HEK293 (cell line): ENCODE measurements at regions not wholly inside any gene's neighbourhood (a gene's known extent, or its start where the extent isn't known, plus 50 kb on each side); places are given as distances from the start of the nearest gene placed in this dataset.
A peak's percentile ranks its signal among the peaks of the same experiment; 100 is the strongest.
"Not testable (repeated sequence)": the region's sequence is repeated elsewhere in the genome, so short reads cannot be mapped to it uniquely, and the experiment has no call there.

Experiments
- CTCF ChIA-PET: fragments of 350-600 bp; formaldehyde crosslinking; extraction: SDS; loops from one replicate; lab custom pipeline; 2021; ENCODE audit warnings: antibody characterized with exemption; lab: Yijun Ruan, JAX
- POLR2A ChIA-PET: fragments of 300-600 bp; formaldehyde crosslinking; extraction: SDS; loops from one replicate; lab custom pipeline; 2020; ENCODE audit warnings: antibody characterized with exemption, inconsistent platforms; lab: Yijun Ruan, JAX
- H3K27ac ChIP-seq: fragments of 200-500 bp; sonication (Bioruptor generic); 2 replicates; pipeline ENCODE4 v1.5.1; 2014; ENCODE audit warnings: low read depth, low read length, control low read depth, inconsistent platforms; ENCODE audit errors: extremely low read depth
- H3K36me3 ChIP-seq, 2 experiments: fragments of 200-500 bp in 1 of 2; sonication (Bioruptor generic) in 1 of 2; 1 replicate in 1 of 2; 2 replicates in 1 of 2; pipeline ENCODE4 v1.5.1; 2014 to 2017; ENCODE audit warnings: inconsistent platforms in 2 of 2, low read length in 2 of 2; ENCODE audit not compliant: control insufficient read depth in 2 of 2, insufficient read depth in 1 of 2
- H3K4me1 ChIP-seq: fragments of 200-500 bp; sonication (Bioruptor generic); 2 replicates; pipeline ENCODE4 v1.5.1; 2014; ENCODE audit warnings: mild to moderate bottlenecking, low read length, inconsistent platforms; ENCODE audit not compliant: control insufficient read depth, insufficient read depth
- H3K4me3 ChIP-seq: 2 replicates; pipeline ENCODE4 v1.5.1; 2011; ENCODE audit warnings: low read depth, mild to moderate bottlenecking, control low read depth, low read length, moderate library complexity
- H3K9me3 ChIP-seq: fragments of 200-500 bp; sonication (Bioruptor generic); 2 replicates; pipeline ENCODE4 v1.5.1; 2014; ENCODE audit warnings: low read depth, low read length, inconsistent platforms; ENCODE audit not compliant: control insufficient read depth, insufficient read depth
- BCL11B ChIP-seq: fragments of 450-650 bp; formaldehyde crosslinking; IDR thresholded peaks from 2 replicates; pipeline ENCODE4 v1.5.1; 2016; ENCODE audit warnings: low read depth, missing biosample characterization, missing genetic modification characterization
- HOXC10 ChIP-seq: sonication (generic); formaldehyde crosslinking; IDR thresholded peaks from 2 replicates; pipeline ENCODE4 v1.8.1; 2023; ENCODE audit warnings: mild to moderate bottlenecking, missing genetic modification reagents
- INSM2 ChIP-seq: fragments of 450-650 bp; formaldehyde crosslinking; IDR thresholded peaks from 2 replicates; pipeline ENCODE4 v1.5.1; 2016; ENCODE audit warnings: missing biosample characterization, missing genetic modification characterization
- RBAK ChIP-seq: fragments of 450-650 bp; formaldehyde crosslinking; IDR thresholded peaks from 2 replicates; pipeline ENCODE4 v1.5.1; 2016; ENCODE audit warnings: missing biosample characterization, missing genetic modification characterization
- ZBTB48 ChIP-seq: fragments of 450-650 bp; formaldehyde crosslinking; IDR thresholded peaks from 2 replicates; pipeline ENCODE4 v1.5.1; 2016; ENCODE audit warnings: missing biosample characterization, missing genetic modification characterization
- ZFP37 ChIP-seq: fragments of 450-650 bp; formaldehyde crosslinking; IDR thresholded peaks from 2 replicates; pipeline ENCODE4 v1.5.1; 2016; ENCODE audit warnings: missing biosample characterization, missing genetic modification characterization
- ZNF16 ChIP-seq: fragments of 450-650 bp; formaldehyde crosslinking; IDR thresholded peaks from 2 replicates; pipeline ENCODE4 v1.5.1; 2016; ENCODE audit warnings: low read depth, missing biosample characterization, missing genetic modification characterization
- ZNF184 ChIP-seq: fragments of 450-650 bp; IDR thresholded peaks from 2 replicates; pipeline ENCODE4 v1.5.1; 2018; ENCODE audit warnings: missing biosample characterization, mild to moderate bottlenecking, missing genetic modification characterization
- ZNF335 ChIP-seq: fragments of 450-650 bp; formaldehyde crosslinking; conservative IDR thresholded peaks from 2 replicates; pipeline ENCODE4 v1.5.1; 2016; ENCODE audit warnings: missing biosample characterization, missing genetic modification characterization
- ZNF426 ChIP-seq: fragments of 450-650 bp; formaldehyde crosslinking; IDR thresholded peaks from 2 replicates; pipeline ENCODE4 v1.5.1; 2017; ENCODE audit warnings: missing biosample characterization, missing genetic modification characterization, mild to moderate bottlenecking, inconsistent platforms, moderate library complexity
- ZNF600 ChIP-seq: fragments of 450-650 bp; formaldehyde crosslinking; IDR thresholded peaks from 2 replicates; pipeline ENCODE4 v1.5.1; 2016; ENCODE audit warnings: missing biosample characterization, missing genetic modification characterization
- ZNF777 ChIP-seq: fragments of 450-650 bp; formaldehyde crosslinking; IDR thresholded peaks from 2 replicates; pipeline ENCODE4 v1.5.1; 2017; ENCODE audit warnings: missing biosample characterization, missing genetic modification characterization, borderline replicate concordance
- TF ChIP-seq, protein P1 (sequence below): fragments of 450-650 bp; formaldehyde crosslinking; IDR thresholded peaks from 2 replicates; pipeline ENCODE4 v1.5.1; 2016; ENCODE audit warnings: missing biosample characterization, missing genetic modification characterization
- TF ChIP-seq, protein P2 (sequence below): sonication (generic); formaldehyde crosslinking; IDR thresholded peaks from 2 replicates; pipeline ENCODE4 v1.8.1; 2022; ENCODE audit warnings: mild to moderate bottlenecking, moderate library complexity, missing genetic modification reagents

- H3K9me3 ChIP-seq: no peaks in the 10 kb centered on the region
- no peak overlapping the region for H3K27ac ChIP-seq
- CTCF ChIA-PET: no interaction called here
- TF ChIP-seq BCL11B (tag by site-specific recombination) (no peak), INSM2 (tag by site-specific recombination) (no peak)
- no peaks in the 10 kb centered on the region for H3K36me3 ChIP-seq
- POLR2A ChIA-PET: no interaction called here
- no peak overlapping the region for H3K4me3 ChIP-seq
- H3K4me1 ChIP-seq: no peaks in the 10 kb centered on the region
Observed at GRCh38 chr4:59539401-59539800, 1660.7 kb upstream of the ADGRL3 start.

DNA sequence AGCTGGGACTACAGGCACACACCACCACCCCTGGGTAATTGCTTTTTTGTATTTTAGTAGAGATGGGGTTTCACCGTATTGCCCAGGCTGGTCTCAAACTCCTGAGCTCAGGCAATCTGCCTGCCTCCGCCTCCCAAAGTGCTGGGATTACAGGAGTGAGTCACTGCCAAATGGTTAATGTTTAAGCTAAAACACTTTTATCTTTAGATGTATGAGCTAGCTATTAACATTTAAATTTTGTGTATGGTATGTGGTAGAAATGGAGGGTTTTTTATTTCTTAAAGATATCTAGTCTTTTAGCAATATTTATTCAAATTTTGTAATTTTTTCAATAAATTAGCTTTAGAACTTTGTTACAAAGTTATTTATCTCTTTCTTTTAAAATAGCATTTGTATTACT is 1659.8 kb upstream of the ADGRL3 start:
- H3K9me3 ChIP-seq: no peaks in the 10 kb centered on the region
- no peak overlapping the region for H3K4me3 ChIP-seq
- ChIA-PET POLR2A (no interaction called here), CTCF (no interaction called here)
- H3K27ac ChIP-seq: no peak overlapping the region
- no peaks in the 10 kb centered on the region for H3K36me3 ChIP-seq
- no peaks in the 10 kb centered on the region for H3K4me1 ChIP-seq
- TF ChIP-seq ZNF426 (tag by site-specific recombination) (no peak), ZNF600 (tag by site-specific recombination) (no peak), ZNF16 (tag by site-specific recombination) (no peak), HOXC10 (no peak)

GRCh38 chr4:59553063-59553720 is 1646.9 kb upstream of the ADGRL3 start:
- TF ChIP-seq ZNF777: no peak
- 0 out of 2 replicates have a peak, but pooled peaks have one; percentile 15 for TF ChIP-seq ZNF335 (tag by site-specific recombination)
- H3K27ac ChIP-seq: no peak overlapping the region
- ChIA-PET CTCF (no interaction called here), POLR2A (no interaction called here)
- H3K9me3 ChIP-seq: no peaks in the 10 kb centered on the region
- H3K4me3 ChIP-seq: no peak overlapping the region
- no peaks in the 10 kb centered on the region for H3K36me3 ChIP-seq
- H3K4me1 ChIP-seq: no peaks in the 10 kb centered on the region

DNA sequence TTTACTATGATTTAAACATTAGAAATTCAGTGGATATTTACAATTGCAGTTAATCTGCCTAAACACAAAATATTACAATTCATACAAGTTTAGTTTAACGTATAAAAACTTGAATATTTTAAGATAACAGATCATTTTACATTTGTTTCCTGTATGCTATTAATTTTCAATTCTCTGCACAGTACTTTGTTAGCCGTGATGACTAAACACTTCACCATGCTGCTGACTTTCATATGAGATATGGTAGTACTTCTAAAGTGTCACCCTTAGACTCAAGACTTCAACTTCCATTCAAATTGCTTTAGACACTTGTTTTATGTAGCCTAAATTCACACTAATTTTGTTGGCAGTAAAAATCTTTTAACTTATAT is 1646.4 kb upstream of the ADGRL3 start:
- H3K27ac ChIP-seq: no peak overlapping the region
- no peaks in the 10 kb centered on the region for H3K9me3 ChIP-seq
- H3K36me3 ChIP-seq: no peaks in the 10 kb centered on the region
- POLR2A ChIA-PET: no interaction called here
- TF ChIP-seq RBAK (tag by site-specific recombination) (no peak), ZNF184 (tag by site-specific recombination) (no peak), ZBTB48 (tag by site-specific recombination) (no peak), ZNF426 (tag by site-specific recombination) (no peak), ZFP37 (tag by site-specific recombination) (no peak)
- TF ChIP-seq, protein P1, sequence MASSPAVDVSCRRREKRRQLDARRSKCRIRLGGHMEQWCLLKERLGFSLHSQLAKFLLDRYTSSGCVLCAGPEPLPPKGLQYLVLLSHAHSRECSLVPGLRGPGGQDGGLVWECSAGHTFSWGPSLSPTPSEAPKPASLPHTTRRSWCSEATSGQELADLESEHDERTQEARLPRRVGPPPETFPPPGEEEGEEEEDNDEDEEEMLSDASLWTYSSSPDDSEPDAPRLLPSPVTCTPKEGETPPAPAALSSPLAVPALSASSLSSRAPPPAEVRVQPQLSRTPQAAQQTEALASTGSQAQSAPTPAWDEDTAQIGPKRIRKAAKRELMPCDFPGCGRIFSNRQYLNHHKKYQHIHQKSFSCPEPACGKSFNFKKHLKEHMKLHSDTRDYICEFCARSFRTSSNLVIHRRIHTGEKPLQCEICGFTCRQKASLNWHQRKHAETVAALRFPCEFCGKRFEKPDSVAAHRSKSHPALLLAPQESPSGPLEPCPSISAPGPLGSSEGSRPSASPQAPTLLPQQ: no peak
- TF ChIP-seq, protein P2, sequence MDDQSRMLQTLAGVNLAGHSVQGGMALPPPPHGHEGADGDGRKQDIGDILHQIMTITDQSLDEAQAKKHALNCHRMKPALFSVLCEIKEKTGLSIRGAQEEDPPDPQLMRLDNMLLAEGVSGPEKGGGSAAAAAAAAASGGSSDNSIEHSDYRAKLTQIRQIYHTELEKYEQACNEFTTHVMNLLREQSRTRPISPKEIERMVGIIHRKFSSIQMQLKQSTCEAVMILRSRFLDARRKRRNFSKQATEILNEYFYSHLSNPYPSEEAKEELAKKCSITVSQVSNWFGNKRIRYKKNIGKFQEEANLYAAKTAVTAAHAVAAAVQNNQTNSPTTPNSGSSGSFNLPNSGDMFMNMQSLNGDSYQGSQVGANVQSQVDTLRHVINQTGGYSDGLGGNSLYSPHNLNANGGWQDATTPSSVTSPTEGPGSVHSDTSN (CRISPR knock-in tag): no peak
- H3K4me1 ChIP-seq: no peaks in the 10 kb centered on the region
- CTCF ChIA-PET: no interaction called here
- no peak overlapping the region for H3K4me3 ChIP-seq

GRCh38 chr4:59556191-59556590 is 1643.9 kb upstream of the ADGRL3 start:
- H3K36me3 ChIP-seq, H3K4me3 ChIP-seq, POLR2A ChIA-PET, H3K9me3 ChIP-seq, H3K4me1 ChIP-seq, CTCF ChIA-PET, H3K27ac ChIP-seq: not testable (repeated sequence)

- POLR2A ChIA-PET, H3K27ac ChIP-seq, H3K9me3 ChIP-seq: not testable (repeated sequence)
Observed at GRCh38 chr4:59560141-59560648, 1639.9 kb upstream of the ADGRL3 start.

More at GRCh38 chr4:59560141-59560648, 1639.9 kb upstream of the ADGRL3 start:
- CTCF ChIA-PET, H3K36me3 ChIP-seq, H3K4me1 ChIP-seq, H3K4me3 ChIP-seq: not testable (repeated sequence)
